ENCODE measurements at regions not wholly inside any gene's neighbourhood (a gene's known extent, or its start where the extent isn't known, plus 50 kb on each side); places are given as distances from the start of the nearest gene placed in this dataset.

- H3K27me3 ChIP-seq: no peaks in the 10 kb centered on the region
- H3K4me1 ChIP-seq: no peaks in the 10 kb centered on the region
- DNase-seq (no peak), ATAC-seq (no peak)
- H3K27ac ChIP-seq: no peak overlapping the region
- H3K4me3 ChIP-seq: no peak overlapping the region
- no peaks in the 10 kb centered on the region for H3K9me3 ChIP-seq
- H3K36me3 ChIP-seq: no peaks in the 10 kb centered on the region
- 74% methylated on average over 4 of the region's 4 CpGs for WGBS (ENCODE audit: insufficient coverage, low coverage, low lambda C conversion rate, missing lambda C conversion rate)
- intact Hi-C loops (cut with DNase I): no loop called here
- TF ChIP-seq POLR2A (IDR thresholded peaks at IDR 0.05) (no peak), CTCF (IDR thresholded peaks at IDR 0.05) (no peak)
Measured at GRCh38 chr4:124177647-124178425, 534.7 kb downstream of the ANKRD50 start.

GRCh38 chr4:124178449-124179021 lies 534.0 kb downstream of the ANKRD50 start:
- Histone ChIP-seq H3K4me1 (no peaks in the 10 kb centered on the region), H3K36me3 (no peaks in the 10 kb centered on the region), H3K27me3 (no peaks in the 10 kb centered on the region), H3K9me3 (no peaks in the 10 kb centered on the region), H3K4me3 (no peak overlapping the region), H3K27ac (no peak overlapping the region)
- DNase-seq: no peak
- intact Hi-C loops (cut with DNase I): no loop called here
- 57% methylated on average over 4 of the region's 4 CpGs for WGBS (ENCODE audit: insufficient coverage, low coverage, low lambda C conversion rate, missing lambda C conversion rate)
- TF ChIP-seq CTCF (IDR thresholded peaks at IDR 0.05) (no peak), POLR2A (IDR thresholded peaks at IDR 0.05) (no peak)
- no peak for ATAC-seq

GRCh38 chr4:124179506-124180186 lies 532.9 kb downstream of the ANKRD50 start:
- no peak for TF ChIP-seq CTCF (IDR thresholded peaks at IDR 0.05)
- no peak for TF ChIP-seq POLR2A (IDR thresholded peaks at IDR 0.05)
- no peak for ATAC-seq
- no peak for DNase-seq
- 23% methylated on average over 4 of the region's 5 CpGs for WGBS (ENCODE audit: insufficient coverage, low coverage, low lambda C conversion rate, missing lambda C conversion rate)
- Histone ChIP-seq H3K4me1 (no peaks in the 10 kb centered on the region), H3K36me3 (no peaks in the 10 kb centered on the region), H3K27ac (no peak overlapping the region), H3K9me3 (no peaks in the 10 kb centered on the region), H3K27me3 (no peaks in the 10 kb centered on the region), H3K4me3 (no peak overlapping the region)
- intact Hi-C loops (cut with DNase I): no loop called here

GRCh38 chr4:124181039-124181438 lies 531.5 kb downstream of the ANKRD50 start:
- Histone ChIP-seq H3K27me3 (no peaks in the 10 kb centered on the region), H3K9me3 (no peaks in the 10 kb centered on the region), H3K27ac (no peak overlapping the region), H3K36me3 (no peaks in the 10 kb centered on the region), H3K4me3 (no peak overlapping the region), H3K4me1 (no peaks in the 10 kb centered on the region)
- no peak for DNase-seq
- ATAC-seq: no peak
- intact Hi-C loops (cut with DNase I): no loop called here
- 42% methylated on average over 2 of the region's 2 CpGs for WGBS (ENCODE audit: insufficient coverage, low coverage, low lambda C conversion rate, missing lambda C conversion rate)
- TF ChIP-seq POLR2A (IDR thresholded peaks at IDR 0.05) (no peak), CTCF (IDR thresholded peaks at IDR 0.05) (no peak)
